ENCODE measurements at regions not wholly inside any gene's neighbourhood (a gene's known extent, or its start where the extent isn't known, plus 50 kb on each side); places are given as distances from the start of the nearest gene placed in this dataset.
"Not testable (repeated sequence)": the region's sequence is repeated elsewhere in the genome, so short reads cannot be mapped to it uniquely, and the experiment has no call there.

DNA sequence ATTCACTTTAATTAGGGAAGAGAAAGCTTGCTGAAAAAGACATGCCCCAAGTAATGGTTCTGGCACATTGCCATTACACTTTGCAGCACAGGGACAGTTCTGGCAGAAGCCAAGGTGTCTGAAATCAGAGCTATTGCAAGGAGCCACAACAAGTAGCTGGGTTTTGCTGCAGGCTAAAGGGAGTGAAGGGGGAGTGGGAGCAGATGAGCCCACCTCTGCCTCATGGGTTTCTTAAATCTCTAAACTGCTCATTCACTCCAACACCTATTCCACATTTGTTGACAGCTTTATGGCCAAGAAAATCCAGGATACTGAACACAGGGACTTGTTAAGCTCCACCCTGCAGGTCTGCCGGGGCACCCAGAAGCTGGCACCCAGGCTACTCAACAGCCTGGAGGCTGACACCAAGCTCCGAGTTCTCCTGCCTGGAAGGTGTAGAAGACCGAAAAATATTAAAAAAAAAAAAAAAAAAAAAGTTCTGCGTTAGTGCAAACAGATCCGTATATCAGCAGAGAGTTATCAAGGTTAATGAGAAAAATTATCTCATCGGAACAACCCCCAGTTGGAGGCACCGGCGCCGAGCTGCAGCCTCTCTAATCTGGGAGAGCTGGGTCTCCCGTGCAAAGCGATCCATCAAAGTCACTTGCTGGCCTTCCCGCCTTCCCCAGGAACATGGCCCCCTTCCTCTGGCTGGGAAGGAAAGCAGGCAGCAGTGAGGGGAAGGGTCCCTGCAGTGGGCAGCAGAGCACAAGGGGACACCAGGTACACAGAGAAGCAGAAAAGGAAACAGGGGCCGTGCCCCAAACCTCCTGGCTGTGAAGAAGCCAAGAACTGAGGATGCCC is 123.7 kb downstream of the HNMT start:
- no peak overlapping the region for H3K27ac ChIP-seq
- no peaks in the 10 kb centered on the region for H3K4me1 ChIP-seq
- DNase-seq, result no peak
- no peaks in the 10 kb centered on the region for H3K9me3 ChIP-seq
- no peaks in the 10 kb centered on the region for H3K27me3 ChIP-seq
- intact Hi-C loops (cut with DNase I; ENCODE audit: low total_unique reads), result no loop called here
- no peak overlapping the region for H3K4me3 ChIP-seq
- TF ChIP-seq POLR2A (IDR thresholded peaks at IDR 0.05), result no peak
- TF ChIP-seq, protein P1, sequence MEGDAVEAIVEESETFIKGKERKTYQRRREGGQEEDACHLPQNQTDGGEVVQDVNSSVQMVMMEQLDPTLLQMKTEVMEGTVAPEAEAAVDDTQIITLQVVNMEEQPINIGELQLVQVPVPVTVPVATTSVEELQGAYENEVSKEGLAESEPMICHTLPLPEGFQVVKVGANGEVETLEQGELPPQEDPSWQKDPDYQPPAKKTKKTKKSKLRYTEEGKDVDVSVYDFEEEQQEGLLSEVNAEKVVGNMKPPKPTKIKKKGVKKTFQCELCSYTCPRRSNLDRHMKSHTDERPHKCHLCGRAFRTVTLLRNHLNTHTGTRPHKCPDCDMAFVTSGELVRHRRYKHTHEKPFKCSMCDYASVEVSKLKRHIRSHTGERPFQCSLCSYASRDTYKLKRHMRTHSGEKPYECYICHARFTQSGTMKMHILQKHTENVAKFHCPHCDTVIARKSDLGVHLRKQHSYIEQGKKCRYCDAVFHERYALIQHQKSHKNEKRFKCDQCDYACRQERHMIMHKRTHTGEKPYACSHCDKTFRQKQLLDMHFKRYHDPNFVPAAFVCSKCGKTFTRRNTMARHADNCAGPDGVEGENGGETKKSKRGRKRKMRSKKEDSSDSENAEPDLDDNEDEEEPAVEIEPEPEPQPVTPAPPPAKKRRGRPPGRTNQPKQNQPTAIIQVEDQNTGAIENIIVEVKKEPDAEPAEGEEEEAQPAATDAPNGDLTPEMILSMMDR (IDR thresholded peaks at IDR 0.05), result no peak
- H3K36me3 ChIP-seq, result no peaks in the 10 kb centered on the region

GRCh38 chr2:138090330-138090729 is 126.1 kb downstream of the HNMT start:
- intact Hi-C loops (cut with DNase I; ENCODE audit: low total_unique reads), result no loop called here
- no peak overlapping the region for H3K4me3 ChIP-seq
- H3K36me3 ChIP-seq, result no peaks in the 10 kb centered on the region
- no peaks in the 10 kb centered on the region for H3K4me1 ChIP-seq
- no peaks in the 10 kb centered on the region for H3K9me3 ChIP-seq
- no peaks in the 10 kb centered on the region for H3K27me3 ChIP-seq
- TF ChIP-seq POLR2A (IDR thresholded peaks at IDR 0.05), result no peak
- TF ChIP-seq, protein P1 (IDR thresholded peaks at IDR 0.05), result peak; percentile 20 to 61 (median 46)
- no peak for DNase-seq
- H3K27ac ChIP-seq, result no peak overlapping the region

DNA sequence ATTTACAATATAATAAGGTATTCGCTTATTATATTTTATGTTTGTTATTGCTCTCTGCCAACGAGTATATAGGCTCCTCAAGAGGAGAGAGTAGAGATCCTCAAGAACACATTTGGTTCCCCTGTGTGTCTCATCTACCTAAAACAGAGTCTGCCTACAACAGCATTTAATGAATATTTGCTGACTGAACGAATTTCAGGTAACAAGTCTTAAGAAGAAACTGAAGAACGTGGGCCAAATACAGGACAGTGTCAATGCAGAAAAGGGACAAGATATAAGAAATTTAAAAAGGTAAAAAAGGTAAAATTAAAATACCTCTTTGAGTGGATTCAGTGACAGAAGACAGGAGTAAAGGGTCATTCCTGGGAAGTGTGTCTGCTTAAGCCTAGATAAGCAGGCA is 129.2 kb downstream of the HNMT start:
- no peaks in the 10 kb centered on the region for H3K9me3 ChIP-seq
- H3K27ac ChIP-seq, result no peak overlapping the region
- no peak for TF ChIP-seq POLR2A (IDR thresholded peaks at IDR 0.05)
- TF ChIP-seq, protein P1 (IDR thresholded peaks at IDR 0.05), result no peak
- H3K4me3 ChIP-seq, result no peak overlapping the region
- H3K4me1 ChIP-seq, result no peaks in the 10 kb centered on the region
- no peaks in the 10 kb centered on the region for H3K36me3 ChIP-seq
- no peak for DNase-seq
- H3K27me3 ChIP-seq, result no peaks in the 10 kb centered on the region
- intact Hi-C loops (cut with DNase I; ENCODE audit: low total_unique reads), result no loop called here

DNA sequence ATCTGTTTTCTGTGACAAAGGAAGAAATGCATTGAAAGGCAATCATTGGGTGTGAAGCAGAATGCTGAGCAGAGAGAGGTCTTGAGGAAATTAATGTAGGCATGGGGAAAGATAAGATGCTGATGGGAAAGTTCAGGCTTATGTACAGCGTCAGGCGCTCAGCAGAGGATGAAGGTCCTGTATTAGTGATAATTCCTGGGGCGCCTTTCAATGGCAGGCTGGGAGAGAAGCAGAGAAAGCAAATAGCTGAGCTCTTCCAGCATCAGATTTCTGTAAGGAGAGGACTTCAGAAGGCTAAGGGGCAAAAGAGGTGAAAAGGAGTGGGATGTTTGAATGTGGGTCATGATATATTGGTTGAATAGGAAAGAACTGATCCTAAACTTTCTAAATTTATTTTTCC is 129.8 kb downstream of the HNMT start:
- Histone ChIP-seq H3K4me1 (no peaks in the 10 kb centered on the region), H3K4me3 (no peak overlapping the region), H3K27me3 (no peaks in the 10 kb centered on the region), H3K27ac (no peak overlapping the region), H3K36me3 (no peaks in the 10 kb centered on the region), H3K9me3 (no peaks in the 10 kb centered on the region)
- TF ChIP-seq POLR2A (IDR thresholded peaks at IDR 0.05), result no peak
- TF ChIP-seq, protein P1 (IDR thresholded peaks at IDR 0.05), result no peak
- DNase-seq, result no peak
- intact Hi-C loops (cut with DNase I; ENCODE audit: low total_unique reads), result no loop called here

DNA sequence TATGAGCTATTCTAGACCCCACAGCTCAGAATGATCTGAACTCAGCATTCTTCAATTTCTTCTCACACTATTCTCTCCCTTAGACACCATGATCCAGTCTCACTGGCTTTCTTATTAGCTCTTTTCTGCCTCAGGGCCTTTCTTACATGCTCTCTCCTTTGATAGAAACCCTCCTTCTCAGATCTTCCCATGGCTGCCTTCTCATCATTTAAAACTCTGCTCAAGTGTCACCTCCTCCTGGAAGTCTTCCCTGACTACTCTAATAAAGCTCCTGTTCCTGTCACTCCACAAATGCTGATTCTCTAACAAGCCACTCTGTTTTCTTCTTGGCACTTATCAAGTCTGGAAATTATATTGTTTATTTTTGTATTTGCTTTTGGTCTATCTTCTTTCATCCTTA is 131.1 kb downstream of the HNMT start:
- no peak overlapping the region for H3K4me3 ChIP-seq
- DNase-seq, result no peak
- no peaks in the 10 kb centered on the region for H3K9me3 ChIP-seq
- no peak for TF ChIP-seq POLR2A (IDR thresholded peaks at IDR 0.05)
- TF ChIP-seq, protein P1 (IDR thresholded peaks at IDR 0.05), result no peak
- no peaks in the 10 kb centered on the region for H3K27me3 ChIP-seq
- no peaks in the 10 kb centered on the region for H3K36me3 ChIP-seq
- intact Hi-C loops (cut with DNase I; ENCODE audit: low total_unique reads), result no loop called here
- H3K27ac ChIP-seq, result no peak overlapping the region
- no peaks in the 10 kb centered on the region for H3K4me1 ChIP-seq

GRCh38 chr2:138099288-138099687 is 135.0 kb downstream of the HNMT start:
- H3K4me3 ChIP-seq; DNase-seq; H3K9me3 ChIP-seq; intact Hi-C loops (cut with DNase I; ENCODE audit: low total_unique reads); H3K4me1 ChIP-seq; H3K27ac ChIP-seq; H3K36me3 ChIP-seq; H3K27me3 ChIP-seq: not testable (repeated sequence)

All from uterus (tissue), 3 donors.